GM19468 (cell line): ENCODE measurements at regions not wholly inside any gene's neighbourhood (a gene's known extent, or its start where the extent isn't known, plus 50 kb on each side); places are given as distances from the start of the nearest gene placed in this dataset.
"Not testable (repeated sequence)": the region's sequence is repeated elsewhere in the genome, so short reads cannot be mapped to it uniquely, and the experiment has no call there.

Experiments used
- ATAC-seq: cut with Tn5 transposase; IDR thresholded peaks from one replicate; pipeline ENCODE4 v1.9.1; 2021; ENCODE audit warnings: mild to moderate bottlenecking, moderate library complexity, moderate number of reproducible peaks; ENCODE audit not compliant: unreplicated experiment; ENCODE audit errors: extremely low read depth

- no peak for ATAC-seq
Observed at GRCh38 chr13:23947893-23948292, 50.6 kb upstream of the C1QTNF9B start.

GRCh38 chr13:23949200-23949599, 51.9 kb upstream of the C1QTNF9B start:
- ATAC-seq = no peak

GRCh38 chr13:23949736-23950135, 52.4 kb upstream of the C1QTNF9B start:
- ATAC-seq = no peak

- ATAC-seq = no peak
Observed at GRCh38 chr13:23950736-23951510, 53.6 kb upstream of the C1QTNF9B start.

GRCh38 chr13:23952796-23953195, 55.5 kb upstream of the C1QTNF9B start:
- no peak for ATAC-seq

- no peak for ATAC-seq
Observed at GRCh38 chr13:23953860-23954512, 56.7 kb upstream of the C1QTNF9B start.

GRCh38 chr13:23955064-23955463, 57.8 kb upstream of the C1QTNF9B start:
- no peak for ATAC-seq

GRCh38 chr13:23956106-23956505, 58.8 kb upstream of the C1QTNF9B start:
- ATAC-seq = no peak

GRCh38 chr13:23957981-23958380, 60.7 kb upstream of the C1QTNF9B start:
- no peak for ATAC-seq

GRCh38 chr13:23959231-23959862, 62.0 kb upstream of the C1QTNF9B start:
- ATAC-seq = no peak

GRCh38 chr13:23960566-23961156, 63.4 kb upstream of the C1QTNF9B start:
- ATAC-seq = no peak

GRCh38 chr13:23963184-23963931, 66.1 kb upstream of the C1QTNF9B start:
- no peak for ATAC-seq

GRCh38 chr13:23963947-23964346, 66.6 kb upstream of the C1QTNF9B start:
- peak; percentile 42 for ATAC-seq

- ATAC-seq = no peak
Observed at GRCh38 chr13:23965346-23965745, 68.0 kb upstream of the C1QTNF9B start.

GRCh38 chr13:23966221-23966690, 69.0 kb upstream of the C1QTNF9B start:
- ATAC-seq = no peak

- no peak for ATAC-seq
Observed at GRCh38 chr13:23966691-23967615, 69.7 kb upstream of the C1QTNF9B start.

GRCh38 chr13:23967792-23968191, 70.5 kb upstream of the C1QTNF9B start:
- ATAC-seq = not testable (repeated sequence)

- ATAC-seq = no peak
Observed at GRCh38 chr13:23969647-23970046, 72.3 kb upstream of the C1QTNF9B start.
